NCI-H1105 treated with DMSO at 0.1 percent for 48 hours (cell line): ENCODE measurements at regions not wholly inside any gene's neighbourhood (a gene's known extent, or its start where the extent isn't known, plus 50 kb on each side); places are given as distances from the start of the nearest gene placed in this dataset.
A peak's percentile ranks its signal among the peaks of the same experiment; 100 is the strongest.

Experiments
- DNase-seq: peaks from one replicate; lab custom pipeline; 2025; lab: John Stamatoyannopoulos, UW

- DNase-seq = no peak
These were observed 481.7 kb downstream of the GBE1 start for GRCh38 chr3:81279481-81280379.

GRCh38 chr3:81277853-81278252, 483.6 kb downstream of the GBE1 start:
- no peak for DNase-seq

- no peak for DNase-seq
These were observed 486.8 kb downstream of the GBE1 start for GRCh38 chr3:81274671-81275070.

- no peak for DNase-seq
These were observed 490.7 kb downstream of the GBE1 start for GRCh38 chr3:81270603-81271379.

GRCh38 chr3:81268526-81268925, 492.9 kb downstream of the GBE1 start:
- no peak for DNase-seq

GRCh38 chr3:81261996-81262395, 499.4 kb downstream of the GBE1 start:
- DNase-seq = no peak

- DNase-seq = no peak
These were observed 506.0 kb downstream of the GBE1 start for GRCh38 chr3:81255463-81255862.

GRCh38 chr3:81251096-81251495, 510.3 kb downstream of the GBE1 start:
- no peak for DNase-seq

GRCh38 chr3:81249540-81250029, 511.9 kb downstream of the GBE1 start:
- peak; percentile 21 for DNase-seq

GRCh38 chr3:81245501-81245900, 515.9 kb downstream of the GBE1 start:
- DNase-seq = no peak

- no peak for DNase-seq
These were observed 516.4 kb downstream of the GBE1 start for GRCh38 chr3:81245043-81245442.

- DNase-seq = no peak
These were observed 517.2 kb downstream of the GBE1 start for GRCh38 chr3:81244231-81244630.

GRCh38 chr3:81242871-81243270, 518.6 kb downstream of the GBE1 start:
- DNase-seq = peak; percentile 26

GRCh38 chr3:81237181-81237580, 524.3 kb downstream of the GBE1 start:
- DNase-seq = no peak

- DNase-seq = no peak
These were observed 543.4 kb downstream of the GBE1 start for GRCh38 chr3:81218023-81218422.

- no peak for DNase-seq
These were observed 544.3 kb downstream of the GBE1 start for GRCh38 chr3:81217101-81217500.

GRCh38 chr3:81216192-81216591, 545.3 kb downstream of the GBE1 start:
- no peak for DNase-seq

GRCh38 chr3:81214631-81215030, 546.8 kb downstream of the GBE1 start:
- DNase-seq = no peak

- DNase-seq = no peak
These were observed 561.9 kb downstream of the GBE1 start for GRCh38 chr3:81199587-81199986.

GRCh38 chr3:81198756-81199155, 562.7 kb downstream of the GBE1 start:
- no peak for DNase-seq

GRCh38 chr3:81198216-81198615, 563.2 kb downstream of the GBE1 start:
- DNase-seq = no peak

- no peak for DNase-seq
These were observed 564.1 kb downstream of the GBE1 start for GRCh38 chr3:81197386-81197785.

GRCh38 chr3:81195478-81195877, 566.0 kb downstream of the GBE1 start:
- no peak for DNase-seq
